Smooth muscle cell (in vitro differentiated cells): ENCODE measurements at regions not wholly inside any gene's neighbourhood (a gene's known extent, or its start where the extent isn't known, plus 50 kb on each side); places are given as distances from the start of the nearest gene placed in this dataset.
A peak's percentile ranks its signal among the peaks of the same experiment; 100 is the strongest.

Source experiments
- DNase-seq: peaks from one replicate; lab custom pipeline; 2025; ENCODE audit not compliant: unreplicated experiment; lab: John Stamatoyannopoulos, UW
- H2AFZ ChIP-seq: fragments of 200-600 bp; sonication (generic); 2 replicates; pipeline ENCODE4 v1.6.0; 2016; ENCODE audit warnings: antibody characterized with exemption, low read depth, mild to moderate bottlenecking
- H3F3A ChIP-seq: fragments of 200-600 bp; sonication (generic); 2 replicates; pipeline ENCODE4 v1.6.0; 2017; ENCODE audit warnings: antibody characterized with exemption, low read depth
- H3K27ac ChIP-seq: fragments of 200-600 bp; sonication (generic); 2 replicates; pipeline ENCODE4 v1.5.1; 2016; ENCODE audit warnings: low read depth, mild to moderate bottlenecking
- H3K27me3 ChIP-seq: fragments of 200-600 bp; sonication (generic); 2 replicates; pipeline ENCODE4 v1.6.1; 2016; ENCODE audit warnings: low read depth, mild to moderate bottlenecking
- H3K36me3 ChIP-seq: fragments of 200-600 bp; sonication (generic); 2 replicates; pipeline ENCODE4 v1.5.1; 2016; ENCODE audit warnings: low read depth
- H3K4me1 ChIP-seq: fragments of 200-600 bp; sonication (generic); 2 replicates; pipeline ENCODE4 v1.5.1; 2016; ENCODE audit warnings: low read depth
- H3K4me2 ChIP-seq: fragments of 200-600 bp; sonication (generic); 2 replicates; pipeline ENCODE4 v1.6.0; 2016; ENCODE audit warnings: mild to moderate bottlenecking
- H3K4me3 ChIP-seq: fragments of 200-600 bp; sonication (generic); 2 replicates; pipeline ENCODE4 v1.5.1; 2016; ENCODE audit warnings: mild to moderate bottlenecking
- H3K79me2 ChIP-seq: fragments of 200-600 bp; sonication (generic); 2 replicates; pipeline ENCODE4 v1.6.0; 2016; ENCODE audit warnings: low read depth, mild to moderate bottlenecking
- H3K9ac ChIP-seq: fragments of 200-600 bp; sonication (generic); 2 replicates; pipeline ENCODE4 v1.6.0; 2016; ENCODE audit warnings: low read depth
- H3K9me3 ChIP-seq: fragments of 200-600 bp; sonication (generic); replicated peaks from 2 replicates; pipeline ENCODE4 v1.5.1; 2016; ENCODE audit warnings: low read depth
- H4K20me1 ChIP-seq: fragments of 200-600 bp; sonication (generic); 2 replicates; pipeline ENCODE4 v1.6.0; 2016; ENCODE audit warnings: low read depth
- CTCF ChIP-seq: fragments of 200-600 bp; sonication (generic); IDR thresholded peaks from 2 replicates; pipeline ENCODE4 v1.5.1; 2017; ENCODE audit warnings: borderline replicate concordance, mild to moderate bottlenecking, antibody characterized with exemption; ENCODE audit not compliant: insufficient read depth, poor library complexity, severe bottlenecking
- WGBS: methylation state at CpG from one replicate; pipeline ENCODE4 v1.1.7; 2016; ENCODE audit warnings: low lambda C conversion rate; 5-methylcytosine and 5-hydroxymethylcytosine counted together

GRCh38 chr2:48175656-48176055 is 138.8 kb upstream of the FOXN2 start:
- Histone ChIP-seq H3K9me3 (no peaks in the 10 kb centered on the region), H3K27ac (peak overlapping the region; percentile 50), H3K4me2 (no peak overlapping the region), H3F3A (no peaks in the 10 kb centered on the region), H3K4me1 (peaks cover 7% of the 10 kb centered on the region), H3K9ac (no peak overlapping the region), H3K27me3 (no peaks in the 10 kb centered on the region), H3K4me3 (no peak overlapping the region), H3K36me3 (no peaks in the 10 kb centered on the region), H4K20me1 (no peaks in the 10 kb centered on the region), H2AFZ (no peak overlapping the region), H3K79me2 (no peaks in the 10 kb centered on the region)
- no peak for DNase-seq
- TF ChIP-seq CTCF: no peak

GRCh38 chr2:48176876-48177275 is 137.6 kb upstream of the FOXN2 start:
- H3K9ac ChIP-seq: no peak overlapping the region
- no peak for TF ChIP-seq CTCF
- H4K20me1 ChIP-seq: no peaks in the 10 kb centered on the region
- H3K36me3 ChIP-seq: no peaks in the 10 kb centered on the region
- H2AFZ ChIP-seq: no peak overlapping the region
- DNase-seq: no peak
- H3K79me2 ChIP-seq: no peaks in the 10 kb centered on the region
- H3K9me3 ChIP-seq: no peaks in the 10 kb centered on the region
- H3K27me3 ChIP-seq: no peaks in the 10 kb centered on the region
- no peaks in the 10 kb centered on the region for H3F3A ChIP-seq
- H3K27ac ChIP-seq: no peak overlapping the region
- H3K4me1 ChIP-seq: no peaks in the 10 kb centered on the region
- H3K4me2 ChIP-seq: no peak overlapping the region
- H3K4me3 ChIP-seq: no peak overlapping the region
- 100% methylated on average over 1 of the region's 1 CpG for WGBS

GRCh38 chr2:48178611-48179010 is 135.9 kb upstream of the FOXN2 start:
- no peaks in the 10 kb centered on the region for H3K4me1 ChIP-seq
- WGBS: 93% methylated on average over 3 of the region's 3 CpGs
- TF ChIP-seq CTCF: no peak
- no peak overlapping the region for H3K27ac ChIP-seq
- no peaks in the 10 kb centered on the region for H3K27me3 ChIP-seq
- H2AFZ ChIP-seq: no peak overlapping the region
- H3K36me3 ChIP-seq: no peaks in the 10 kb centered on the region
- H3K79me2 ChIP-seq: no peaks in the 10 kb centered on the region
- H3K4me3 ChIP-seq: no peak overlapping the region
- H3K4me2 ChIP-seq: no peak overlapping the region
- no peaks in the 10 kb centered on the region for H4K20me1 ChIP-seq
- H3F3A ChIP-seq: no peaks in the 10 kb centered on the region
- H3K9me3 ChIP-seq: no peaks in the 10 kb centered on the region
- H3K9ac ChIP-seq: no peak overlapping the region
- no peak for DNase-seq

GRCh38 chr2:48180557-48180956 is 133.9 kb upstream of the FOXN2 start:
- WGBS: 94% methylated on average over 5 of the region's 5 CpGs

More at GRCh38 chr2:48180557-48180956, 133.9 kb upstream of the FOXN2 start:
- no peak for TF ChIP-seq CTCF
- H3K27me3 ChIP-seq: no peaks in the 10 kb centered on the region
- no peaks in the 10 kb centered on the region for H3K4me1 ChIP-seq
- H3K9me3 ChIP-seq: no peaks in the 10 kb centered on the region
- no peak overlapping the region for H3K4me3 ChIP-seq
- no peak for DNase-seq
- H3F3A ChIP-seq: no peaks in the 10 kb centered on the region
- H3K36me3 ChIP-seq: no peaks in the 10 kb centered on the region
- no peaks in the 10 kb centered on the region for H4K20me1 ChIP-seq
- no peaks in the 10 kb centered on the region for H3K79me2 ChIP-seq
- H3K9ac ChIP-seq: no peak overlapping the region
- H2AFZ ChIP-seq: no peak overlapping the region
- no peak overlapping the region for H3K4me2 ChIP-seq
- H3K27ac ChIP-seq: no peak overlapping the region
